SJCRH30 (cell line): ENCODE measurements at regions not wholly inside any gene's neighbourhood (a gene's known extent, or its start where the extent isn't known, plus 50 kb on each side); places are given as distances from the start of the nearest gene placed in this dataset.

Experiments used
- DNase-seq, 2 experiments: peaks; one replicate each; pipeline ENCODE4 v3.0.0-alpha.2; 2015 to 2020
- H3K27ac ChIP-seq: fragments of 250-450 bp; sonication (Bioruptor Pico); 2 replicates; pipeline ENCODE4 v1.5.1; 2020; ENCODE audit warnings: mild to moderate bottlenecking, moderate library complexity
- H3K27me3 ChIP-seq: fragments of 250-450 bp; sonication (Bioruptor Pico); 2 replicates; pipeline ENCODE4 v1.5.1; 2020; ENCODE audit warnings: mild to moderate bottlenecking, moderate library complexity
- H3K36me3 ChIP-seq: fragments of 250-450 bp; sonication (Bioruptor Pico); 2 replicates; pipeline ENCODE4 v1.5.1; 2020; ENCODE audit warnings: mild to moderate bottlenecking, moderate library complexity
- H3K4me1 ChIP-seq: fragments of 250-450 bp; sonication (Bioruptor Pico); 2 replicates; pipeline ENCODE4 v1.5.1; 2020; ENCODE audit warnings: mild to moderate bottlenecking, moderate library complexity
- H3K4me3 ChIP-seq: fragments of 250-450 bp; sonication (Bioruptor Pico); 2 replicates; pipeline ENCODE4 v1.5.1; 2020; ENCODE audit warnings: mild to moderate bottlenecking, moderate library complexity
- H3K9me3 ChIP-seq: fragments of 250-450 bp; sonication (Bioruptor Pico); replicated peaks from 2 replicates; pipeline ENCODE4 v1.5.1; 2020; ENCODE audit warnings: mild to moderate bottlenecking, moderate library complexity

DNA sequence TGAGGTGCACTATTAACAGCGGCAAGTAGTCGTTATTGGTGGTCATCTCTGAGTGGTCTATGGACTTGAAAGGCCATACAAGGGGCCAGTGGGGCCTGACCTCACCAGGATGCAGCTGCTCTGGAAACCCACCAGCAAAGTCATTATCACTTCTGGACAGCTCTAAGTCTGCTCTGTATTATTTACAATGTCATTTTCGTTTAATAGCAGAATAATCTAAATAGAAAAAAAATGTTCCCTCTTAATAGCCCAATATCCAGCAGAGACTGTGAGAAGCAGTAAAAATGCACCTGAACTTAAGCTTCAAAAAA is 85.0 kb upstream of the EED start:
- DNase-seq, result no peak
- Histone ChIP-seq H3K4me1 (peaks cover 48% of the 10 kb centered on the region), H3K36me3 (no peaks in the 10 kb centered on the region), H3K9me3 (no peaks in the 10 kb centered on the region), H3K27ac (no peak overlapping the region), H3K4me3 (no peak overlapping the region), H3K27me3 (no peaks in the 10 kb centered on the region)

DNA sequence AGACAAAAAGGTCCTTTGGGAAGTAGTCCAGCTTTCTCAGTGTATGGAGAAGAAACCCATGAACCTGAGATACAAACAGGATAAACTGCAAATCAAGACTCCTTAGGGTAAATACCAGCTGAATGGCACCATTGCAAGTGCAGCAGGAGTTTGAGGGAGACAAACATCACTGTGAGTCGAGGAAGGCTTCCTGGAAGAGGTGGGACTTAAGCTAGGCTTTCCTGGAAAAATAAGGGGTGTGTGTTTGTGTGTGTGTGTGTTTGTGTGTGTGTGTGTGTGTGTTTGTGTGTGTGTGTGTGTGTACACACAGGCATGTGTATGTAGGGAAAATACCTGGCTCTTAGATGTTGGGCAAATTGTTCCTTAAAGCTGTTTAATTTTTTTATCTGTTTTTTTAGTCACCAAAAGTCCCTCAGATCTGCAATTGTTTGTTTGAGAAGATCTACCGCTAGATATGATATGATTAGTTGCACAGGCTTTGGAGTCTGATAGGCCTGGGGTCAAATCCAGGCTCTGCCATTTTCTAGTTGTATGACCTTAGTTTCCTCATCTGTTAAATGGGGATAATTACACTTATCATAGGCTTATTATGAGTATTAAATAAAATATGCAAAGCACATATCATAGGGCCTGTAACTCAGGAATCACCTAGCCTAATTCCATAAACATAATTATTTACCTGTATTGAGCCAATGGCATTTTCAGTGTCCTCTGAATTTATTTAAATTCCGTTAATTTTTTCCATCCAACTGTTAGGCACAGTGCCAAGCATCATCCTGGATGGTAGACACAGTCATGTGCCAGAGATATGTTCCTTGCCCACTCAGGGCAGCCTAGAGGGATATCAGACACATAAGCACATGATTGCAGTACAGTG is 85.6 kb upstream of the EED start:
- H3K36me3 ChIP-seq, result no peaks in the 10 kb centered on the region
- no peaks in the 10 kb centered on the region for H3K9me3 ChIP-seq
- no peak for DNase-seq
- no peaks in the 10 kb centered on the region for H3K27me3 ChIP-seq
- peaks cover 43% of the 10 kb centered on the region for H3K4me1 ChIP-seq
- H3K4me3 ChIP-seq, result no peak overlapping the region
- no peak overlapping the region for H3K27ac ChIP-seq

DNA sequence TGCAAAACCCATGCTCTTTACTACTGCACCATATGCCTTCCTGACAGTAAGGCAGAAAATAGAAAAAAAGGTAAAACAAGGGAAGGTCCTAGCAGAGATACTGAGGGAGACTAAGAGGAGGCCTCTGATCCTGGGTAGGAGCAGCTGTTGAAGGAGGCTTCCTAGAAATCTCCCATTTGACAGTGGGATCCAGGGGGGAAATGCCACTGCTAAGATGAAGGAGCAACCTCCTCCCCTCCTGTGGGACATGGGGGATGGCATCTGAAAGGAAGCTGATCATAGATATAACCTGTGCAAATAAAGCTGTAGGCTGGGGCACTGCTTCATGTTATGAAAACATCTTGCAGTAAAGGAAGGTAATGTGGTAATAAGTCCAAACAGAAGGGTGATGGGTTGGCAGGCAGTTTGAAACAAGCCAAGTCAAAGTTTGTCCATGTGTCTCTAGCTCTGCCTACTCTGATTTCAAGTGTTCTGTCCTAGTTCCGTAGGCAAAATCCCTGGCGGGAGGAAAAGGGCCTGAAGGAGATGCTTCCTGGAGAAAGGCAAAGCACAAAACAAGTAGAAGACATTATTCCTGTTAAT is 86.7 kb upstream of the EED start:
- H3K4me1 ChIP-seq, result peaks cover 36% of the 10 kb centered on the region
- H3K4me3 ChIP-seq, result no peak overlapping the region
- no peaks in the 10 kb centered on the region for H3K36me3 ChIP-seq
- no peak for DNase-seq
- no peak overlapping the region for H3K27ac ChIP-seq
- H3K27me3 ChIP-seq, result no peaks in the 10 kb centered on the region
- H3K9me3 ChIP-seq, result no peaks in the 10 kb centered on the region

DNA sequence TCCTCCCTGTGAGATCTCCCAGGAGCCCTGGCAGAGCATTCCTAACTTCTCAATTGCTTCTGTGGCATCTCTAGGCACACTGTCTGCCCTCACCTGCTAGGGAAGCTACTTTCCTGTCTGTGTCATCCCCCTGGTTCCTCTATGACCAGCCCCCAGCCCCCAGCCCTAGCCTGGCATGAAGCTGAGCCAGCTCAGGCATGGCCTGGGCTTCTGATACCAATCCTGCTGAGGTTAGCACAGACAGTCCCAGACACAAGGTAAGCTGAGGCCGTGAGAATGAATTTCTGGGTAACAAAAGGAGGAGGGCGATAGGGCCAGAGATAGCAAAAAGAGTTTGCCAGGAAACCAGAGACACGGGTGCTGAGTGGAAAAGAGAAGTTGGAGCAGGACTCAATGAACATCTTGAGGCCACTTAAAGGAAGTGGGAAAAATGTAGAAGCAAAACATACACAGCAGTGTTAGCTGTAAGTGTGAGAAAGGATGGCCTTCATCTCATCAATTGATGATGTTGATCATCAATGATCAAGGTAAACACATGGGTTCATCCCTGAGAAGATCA is 87.6 kb upstream of the PICALM start:
- Histone ChIP-seq H3K36me3 (no peaks in the 10 kb centered on the region), H3K27ac (no peak overlapping the region), H3K4me1 (peaks cover 36% of the 10 kb centered on the region), H3K27me3 (no peaks in the 10 kb centered on the region), H3K4me3 (no peak overlapping the region), H3K9me3 (no peaks in the 10 kb centered on the region)
- no peak for DNase-seq

DNA sequence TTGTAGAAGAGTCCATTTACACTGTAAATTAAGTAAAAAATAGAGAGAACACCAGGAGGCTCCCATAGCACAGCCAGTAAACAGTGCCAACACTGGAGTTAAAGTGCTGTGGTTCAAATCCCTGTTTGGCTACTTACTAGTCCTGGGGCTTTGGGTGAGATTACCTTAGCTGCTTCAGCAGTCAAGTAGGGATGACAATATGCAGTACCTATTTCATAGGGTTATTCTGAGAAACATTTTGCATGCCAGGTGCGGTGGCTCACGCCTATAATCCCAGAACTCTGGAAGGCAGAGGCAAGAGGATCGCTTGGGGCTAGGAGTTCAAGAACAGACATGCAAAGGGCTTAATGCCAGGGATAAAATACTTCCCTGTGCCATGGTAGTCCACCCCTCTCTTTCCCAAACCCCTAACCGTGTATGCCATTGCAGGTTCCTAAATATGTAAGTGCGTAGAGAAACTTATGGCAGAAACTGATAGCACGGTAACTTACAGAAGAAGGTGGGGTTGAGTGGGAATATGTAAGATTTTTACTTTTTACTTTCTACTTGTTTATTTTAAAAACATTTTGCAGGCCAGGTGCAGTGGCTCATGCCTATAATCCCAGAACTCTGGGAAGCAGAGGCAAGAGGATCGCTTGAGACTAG is 86.4 kb upstream of the PICALM start:
- no peak for DNase-seq
- Histone ChIP-seq H3K4me3 (no peak overlapping the region), H3K27me3 (no peaks in the 10 kb centered on the region), H3K36me3 (no peaks in the 10 kb centered on the region), H3K27ac (no peak overlapping the region), H3K4me1 (peaks cover 36% of the 10 kb centered on the region), H3K9me3 (no peaks in the 10 kb centered on the region)

DNA sequence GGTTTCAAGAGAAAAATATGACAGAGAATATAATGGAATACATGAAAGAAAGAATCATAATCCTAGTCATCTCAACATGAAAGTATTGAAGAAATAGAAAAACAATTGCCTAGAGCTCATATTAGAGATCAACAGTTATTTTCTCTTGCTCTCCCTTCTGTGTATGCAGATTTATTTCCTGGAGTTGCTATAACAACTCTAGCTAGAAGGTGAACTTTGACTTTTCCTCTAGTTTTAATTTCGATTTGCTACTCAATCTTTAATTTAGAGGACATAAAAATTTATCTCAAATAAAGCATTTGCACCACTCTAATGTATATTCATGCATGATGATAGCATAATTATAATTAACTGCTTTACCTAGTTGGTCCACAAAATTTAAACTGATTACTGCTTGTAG is 84.6 kb upstream of the PICALM start:
- peaks cover 30% of the 10 kb centered on the region for H3K4me1 ChIP-seq
- no peaks in the 10 kb centered on the region for H3K27me3 ChIP-seq
- H3K9me3 ChIP-seq, result no peaks in the 10 kb centered on the region
- no peaks in the 10 kb centered on the region for H3K36me3 ChIP-seq
- H3K4me3 ChIP-seq, result no peak overlapping the region
- H3K27ac ChIP-seq, result no peak overlapping the region
- no peak for DNase-seq

DNA sequence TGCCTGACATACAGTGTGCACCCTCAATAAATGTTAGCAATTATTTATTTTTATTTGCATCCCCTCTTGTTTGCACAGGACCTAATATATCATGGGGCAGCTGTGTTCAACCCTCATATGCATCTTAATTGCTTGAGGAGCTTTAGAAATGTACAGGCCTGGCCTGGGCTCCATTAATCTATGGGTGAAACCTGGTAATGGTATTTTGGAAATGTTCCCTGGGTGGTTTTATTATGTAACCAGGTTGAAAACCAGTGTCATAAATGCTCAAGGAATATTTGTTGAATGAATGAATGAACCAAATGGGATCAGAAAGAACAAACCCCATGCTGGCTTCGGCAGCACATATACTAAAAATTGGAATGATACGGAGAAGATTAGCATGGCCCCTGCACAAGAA is 84.0 kb upstream of the PICALM start:
- Histone ChIP-seq H3K27ac (peak overlapping the region; percentile 89), H3K9me3 (no peaks in the 10 kb centered on the region), H3K4me3 (no peak overlapping the region), H3K4me1 (peaks cover 30% of the 10 kb centered on the region), H3K36me3 (no peaks in the 10 kb centered on the region), H3K27me3 (no peaks in the 10 kb centered on the region)
- DNase-seq, result no peak

DNA sequence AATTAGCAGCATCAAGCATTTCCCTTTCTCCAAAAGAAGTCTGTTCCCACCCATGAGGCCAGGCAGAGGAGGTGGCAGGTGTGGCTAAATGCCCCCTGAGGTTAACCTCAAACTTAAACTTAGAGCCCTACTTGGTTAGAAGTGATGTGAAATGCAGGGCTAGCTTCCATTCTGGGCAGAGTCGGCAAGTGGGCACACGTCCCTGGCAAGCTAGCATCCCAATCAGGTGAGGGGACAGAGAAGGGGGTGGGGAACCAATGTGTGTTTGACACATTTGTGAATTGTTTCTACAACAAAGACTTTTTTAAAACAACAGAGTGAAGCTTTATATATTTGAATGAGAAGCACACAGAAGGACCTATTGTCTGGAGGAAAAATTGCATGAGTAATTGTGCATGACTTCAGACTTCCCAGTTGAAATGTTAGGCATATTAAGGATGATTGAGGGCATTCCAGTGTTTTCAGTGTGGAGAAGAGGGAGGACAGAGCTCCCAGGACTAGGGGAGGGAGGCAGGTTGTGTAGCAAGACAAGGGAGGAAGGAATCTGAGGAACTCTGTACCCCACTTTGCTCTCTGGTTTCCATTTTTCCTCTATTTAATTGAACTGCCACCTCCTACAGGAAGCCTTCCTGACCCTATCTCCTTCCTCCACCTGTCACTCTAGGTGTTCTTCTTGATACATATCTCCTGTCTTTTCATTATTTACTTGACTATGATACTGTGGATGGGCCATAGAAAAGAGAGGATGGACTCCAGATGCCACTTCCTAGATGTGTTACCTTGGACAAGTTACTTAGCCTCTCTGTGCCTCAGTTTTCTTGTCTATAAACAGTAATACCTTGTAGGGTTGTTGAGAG is 83.3 kb upstream of the PICALM start:
- peak overlapping the region; percentile 89 for H3K27ac ChIP-seq
- DNase-seq, result peak in 1 of 2 experiments; percentile 81
- no peaks in the 10 kb centered on the region for H3K27me3 ChIP-seq
- H3K9me3 ChIP-seq, result no peaks in the 10 kb centered on the region
- no peak overlapping the region for H3K4me3 ChIP-seq
- no peaks in the 10 kb centered on the region for H3K36me3 ChIP-seq
- peaks cover 30% of the 10 kb centered on the region for H3K4me1 ChIP-seq

DNA sequence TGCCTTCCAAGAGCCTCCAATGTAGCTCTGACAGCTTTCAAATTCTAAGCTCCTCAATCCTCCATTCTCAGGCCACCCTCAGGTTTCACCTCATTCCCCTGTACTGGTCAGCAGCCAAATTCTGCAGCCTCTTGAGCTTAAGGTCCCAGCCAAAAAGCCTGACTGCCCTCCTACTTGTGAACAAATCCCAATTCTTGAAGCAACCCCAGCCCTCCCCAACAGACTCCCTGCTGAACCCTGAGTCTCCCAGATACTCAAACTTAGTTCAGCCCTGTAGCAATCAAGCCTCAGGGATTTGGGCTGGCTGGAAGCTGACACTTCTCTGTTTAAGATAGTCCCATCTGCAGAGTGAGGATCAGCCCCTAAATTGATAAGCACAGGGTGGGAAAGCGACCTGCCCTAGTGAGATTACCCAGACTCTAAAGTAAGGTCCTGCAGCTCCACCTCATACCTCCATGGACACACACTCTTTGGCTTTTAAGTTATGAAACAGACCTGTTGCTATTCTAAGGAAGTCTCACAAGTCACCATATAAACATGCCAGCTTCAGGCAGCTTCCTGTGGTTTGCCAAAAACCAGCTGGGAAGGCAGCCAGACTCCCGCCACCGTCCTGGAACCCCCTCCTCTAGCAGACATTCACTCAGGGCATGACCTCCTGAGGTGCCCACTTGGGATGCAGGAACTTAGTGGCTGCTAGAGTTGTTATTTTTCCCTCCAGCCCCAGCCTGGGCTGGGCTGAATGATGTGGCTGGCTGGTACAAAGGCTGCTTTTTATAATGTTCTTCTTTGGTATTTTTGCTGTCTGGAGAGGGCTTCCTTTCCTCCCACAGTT is 82.5 kb upstream of the PICALM start:
- H3K4me3 ChIP-seq, result peak overlapping the region; percentile 3; the same call in 1 of the 2 replicates
- H3K27me3 ChIP-seq, result no peaks in the 10 kb centered on the region
- H3K27ac ChIP-seq, result peak overlapping the region; percentile 89
- H3K9me3 ChIP-seq, result no peaks in the 10 kb centered on the region
- peak; percentile 84 to 85 for DNase-seq
- no peaks in the 10 kb centered on the region for H3K36me3 ChIP-seq
- H3K4me1 ChIP-seq, result peaks cover 30% of the 10 kb centered on the region

DNA sequence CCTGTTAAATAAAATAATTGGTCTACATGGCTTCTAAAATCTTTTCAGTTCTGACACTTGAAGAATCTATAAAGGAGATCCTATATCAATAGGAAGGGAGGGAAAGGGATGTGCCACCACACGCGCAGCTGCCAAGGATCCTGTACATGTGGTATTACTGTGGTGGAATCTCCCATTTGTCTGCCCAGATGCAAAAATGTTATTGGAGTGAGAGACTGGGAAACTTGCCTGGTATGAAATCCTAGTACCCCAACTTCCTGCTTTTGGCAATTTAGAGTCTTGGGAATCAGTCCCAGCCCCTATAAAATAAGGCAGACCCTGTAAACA is 81.9 kb upstream of the PICALM start:
- Histone ChIP-seq H3K4me3 (no peak overlapping the region), H3K36me3 (no peaks in the 10 kb centered on the region), H3K27me3 (no peaks in the 10 kb centered on the region), H3K9me3 (no peaks in the 10 kb centered on the region), H3K27ac (peak overlapping the region; percentile 89), H3K4me1 (peaks cover 30% of the 10 kb centered on the region)
- peak; percentile 57 to 78 for DNase-seq

DNA sequence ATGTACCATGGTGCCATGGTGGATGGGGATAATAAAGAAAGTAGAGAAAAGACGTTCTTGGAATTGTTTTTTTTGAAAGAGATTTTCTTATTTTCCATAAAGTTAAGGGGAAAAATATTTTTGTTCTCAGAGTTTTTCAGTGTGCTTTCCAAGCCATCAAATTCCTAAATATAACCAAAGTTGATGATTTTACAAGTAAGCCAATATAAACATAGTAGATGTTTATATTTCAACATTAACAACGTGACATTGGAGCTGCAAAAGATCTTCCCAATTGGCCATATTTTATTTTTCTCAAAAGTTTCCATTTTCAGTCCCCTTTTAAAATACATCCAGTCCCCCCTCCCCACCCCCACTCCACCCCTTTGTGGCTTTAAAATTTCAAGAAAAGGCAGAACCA is 80.9 kb upstream of the PICALM start:
- Histone ChIP-seq H3K4me1 (peaks cover 30% of the 10 kb centered on the region), H3K4me3 (no peak overlapping the region), H3K36me3 (no peaks in the 10 kb centered on the region), H3K9me3 (no peaks in the 10 kb centered on the region), H3K27ac (no peak overlapping the region), H3K27me3 (no peaks in the 10 kb centered on the region)
- no peak for DNase-seq

DNA sequence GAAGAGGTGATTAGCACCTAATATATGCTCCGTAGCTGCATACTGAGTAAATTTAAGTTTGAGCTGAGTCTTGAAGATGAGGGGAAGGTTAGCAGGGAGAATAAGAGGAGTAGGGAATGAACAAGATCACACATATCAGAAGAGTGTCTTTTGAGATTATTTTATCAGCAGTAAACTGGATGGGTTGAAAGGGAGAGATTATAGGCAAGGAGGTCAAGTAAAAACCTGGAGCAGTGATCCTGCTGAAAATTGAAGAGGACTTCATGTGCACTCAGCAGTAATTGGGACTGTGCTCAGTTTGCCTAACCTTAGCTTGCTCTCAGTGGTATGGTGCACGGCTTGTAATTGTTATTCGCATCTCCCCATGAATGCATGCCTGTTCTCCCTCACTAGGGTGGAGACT is 79.5 kb upstream of the PICALM start:
- no peak for DNase-seq
- Histone ChIP-seq H3K4me1 (peaks cover 30% of the 10 kb centered on the region), H3K27ac (no peak overlapping the region), H3K9me3 (no peaks in the 10 kb centered on the region), H3K27me3 (no peaks in the 10 kb centered on the region), H3K36me3 (no peaks in the 10 kb centered on the region), H3K4me3 (no peak overlapping the region)

DNA sequence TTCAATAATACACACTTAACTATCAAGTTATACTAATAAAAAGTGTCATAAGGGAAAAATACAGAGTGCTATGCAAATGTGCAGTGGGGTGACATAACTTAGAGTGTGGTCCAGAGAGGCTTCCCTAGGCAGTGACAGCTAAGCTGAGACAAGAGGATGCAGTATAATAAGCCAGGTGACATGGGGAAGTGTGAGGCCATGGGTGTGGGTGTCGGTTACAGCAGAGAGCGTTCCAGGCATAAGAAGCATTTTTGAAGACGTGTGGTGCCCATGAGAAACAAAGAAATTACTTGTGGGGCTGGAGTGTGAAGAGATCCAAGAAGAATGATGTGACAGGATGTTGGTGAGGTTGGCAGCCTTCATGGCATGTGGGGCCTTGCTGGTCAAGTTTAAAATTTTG is 78.1 kb upstream of the PICALM start:
- Histone ChIP-seq H3K4me1 (peaks cover 20% of the 10 kb centered on the region), H3K27me3 (no peaks in the 10 kb centered on the region), H3K9me3 (no peaks in the 10 kb centered on the region), H3K27ac (no peak overlapping the region), H3K36me3 (no peaks in the 10 kb centered on the region), H3K4me3 (no peak overlapping the region)
- DNase-seq, result no peak
